ENCODE measurements at regions not wholly inside any gene's neighbourhood (a gene's known extent, or its start where the extent isn't known, plus 50 kb on each side); places are given as distances from the start of the nearest gene placed in this dataset.

DNA sequence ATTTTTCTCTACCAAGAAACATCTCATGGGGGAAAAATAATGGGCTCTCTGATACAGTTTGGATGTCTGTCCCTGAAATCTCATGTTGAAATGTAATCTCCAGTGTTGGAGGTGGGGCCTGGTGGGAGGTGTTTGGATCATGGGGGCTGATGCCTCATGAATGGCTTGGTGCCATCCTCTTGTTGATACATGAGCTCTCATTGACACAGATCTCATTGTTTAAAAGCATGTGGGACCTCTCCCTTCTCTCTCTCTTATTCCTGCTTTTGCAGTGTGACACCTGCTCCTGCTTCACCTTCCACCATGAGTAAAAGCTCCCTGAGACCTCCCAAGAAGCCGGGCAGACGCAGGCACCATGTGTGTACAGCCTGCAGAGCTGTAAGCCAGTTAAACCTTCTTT is 332.5 kb upstream of the NRIP1 start:
- no peak overlapping the region for H2AK5ac ChIP-seq (ENCODE audit: insufficient read length, low read length)
- H4K8ac ChIP-seq (replicated peaks; ENCODE audit: insufficient read length, low read depth, low read length), result no peak overlapping the region
- H3K4ac ChIP-seq (ENCODE audit: low read depth, low read length), result no peak overlapping the region
- Mint-ChIP-seq H3K9me3 (peaks cover 0 to under 1% of the 10 kb centered on the region in 2 experiments; a peak in 1 of 5 replicates), H3K4me3 (no peak overlapping the region), H3K36me3 (ENCODE audit: insufficient read depth in 1 of 3, low read depth in 3 of 3) (no peaks in the 10 kb centered on the region), H3K27ac (no peak overlapping the region), H3K4me1 (peaks cover 0 to 15% of the 10 kb centered on the region in 2 experiments; a peak in 3 of 4 replicates), H3K27me3 (ENCODE audit: low read depth) (peaks cover 2% of the 10 kb centered on the region; the same call in 1 of the 2 replicates)
- no peak overlapping the region for H3K27ac ChIP-seq (ENCODE audit: insufficient read length, low read depth, low read length)
- no peak overlapping the region for H3K56ac ChIP-seq (ENCODE audit: insufficient read length, low read depth, low read length)
- no peak for DNase-seq
- H3K4me1 ChIP-seq (ENCODE audit: insufficient read depth, low read length), result no peaks in the 10 kb centered on the region
- no CpG with 5 or more reads among the region's 2 CpGs for WGBS (ENCODE audit: extremely low coverage, insufficient read length, low lambda C conversion rate)
- no peak overlapping the region for H2BK120ac ChIP-seq (ENCODE audit: low read depth, low read length, poor library complexity, severe bottlenecking)
- H3T11ph ChIP-seq (ENCODE audit: low read length), result no peak overlapping the region
- no peak overlapping the region for H4K5ac ChIP-seq (ENCODE audit: insufficient read length, low read depth, low read length)
- H4K91ac ChIP-seq (ENCODE audit: insufficient read length, low read depth, low read length), result no peak overlapping the region
- no peak overlapping the region for H3K18ac ChIP-seq (ENCODE audit: insufficient read length, low read depth, low read length)
- no peak overlapping the region for H3K14ac ChIP-seq (ENCODE audit: insufficient read depth, low read length)
- no peaks in the 10 kb centered on the region for H3K79me1 ChIP-seq (ENCODE audit: insufficient read depth, low read depth, low read length, poor library complexity, severe bottlenecking)
- no peaks in the 10 kb centered on the region for H3K9me3 ChIP-seq (ENCODE audit: control insufficient read depth, low read depth, low read length)
- H2AFZ ChIP-seq (ENCODE audit: low read length), result no peak overlapping the region
- H4K20me1 ChIP-seq (ENCODE audit: control insufficient read depth, insufficient read depth, insufficient read length), result no peaks in the 10 kb centered on the region
- H2BK15ac ChIP-seq (ENCODE audit: low read depth, low read length), result no peak overlapping the region
- H3K23me2 ChIP-seq (ENCODE audit: insufficient read length, low read depth, low read length, poor library complexity, severe bottlenecking), result no peaks in the 10 kb centered on the region
- no peak overlapping the region for H2BK20ac ChIP-seq (ENCODE audit: low read depth, low read length, poor library complexity, severe bottlenecking)
- H2BK5ac ChIP-seq (ENCODE audit: insufficient read length, low read length), result no peak overlapping the region
- H3K79me2 ChIP-seq (ENCODE audit: insufficient read depth, low read length), result no peaks in the 10 kb centered on the region
- no peak overlapping the region for H3K23ac ChIP-seq (ENCODE audit: insufficient read length, low read depth, low read length)
- H3K27me3 ChIP-seq (ENCODE audit: insufficient read depth, low read length), result no peaks in the 10 kb centered on the region
- H2BK12ac ChIP-seq (ENCODE audit: insufficient read length, low read depth, low read length), result no peak overlapping the region
- no peak overlapping the region for H3K9ac ChIP-seq (ENCODE audit: extremely low read depth, insufficient read length, low read length)
- no peak overlapping the region for H3K4me2 ChIP-seq (ENCODE audit: insufficient read depth, insufficient read length, low read length)
- TF ChIP-seq, protein P1, sequence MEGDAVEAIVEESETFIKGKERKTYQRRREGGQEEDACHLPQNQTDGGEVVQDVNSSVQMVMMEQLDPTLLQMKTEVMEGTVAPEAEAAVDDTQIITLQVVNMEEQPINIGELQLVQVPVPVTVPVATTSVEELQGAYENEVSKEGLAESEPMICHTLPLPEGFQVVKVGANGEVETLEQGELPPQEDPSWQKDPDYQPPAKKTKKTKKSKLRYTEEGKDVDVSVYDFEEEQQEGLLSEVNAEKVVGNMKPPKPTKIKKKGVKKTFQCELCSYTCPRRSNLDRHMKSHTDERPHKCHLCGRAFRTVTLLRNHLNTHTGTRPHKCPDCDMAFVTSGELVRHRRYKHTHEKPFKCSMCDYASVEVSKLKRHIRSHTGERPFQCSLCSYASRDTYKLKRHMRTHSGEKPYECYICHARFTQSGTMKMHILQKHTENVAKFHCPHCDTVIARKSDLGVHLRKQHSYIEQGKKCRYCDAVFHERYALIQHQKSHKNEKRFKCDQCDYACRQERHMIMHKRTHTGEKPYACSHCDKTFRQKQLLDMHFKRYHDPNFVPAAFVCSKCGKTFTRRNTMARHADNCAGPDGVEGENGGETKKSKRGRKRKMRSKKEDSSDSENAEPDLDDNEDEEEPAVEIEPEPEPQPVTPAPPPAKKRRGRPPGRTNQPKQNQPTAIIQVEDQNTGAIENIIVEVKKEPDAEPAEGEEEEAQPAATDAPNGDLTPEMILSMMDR (conservative IDR thresholded peaks at IDR 0.05), result no peak
